NCI-H187 treated with DMSO at 0.1 percent for 48 hours (cell line): ENCODE measurements at regions not wholly inside any gene's neighbourhood (a gene's known extent, or its start where the extent isn't known, plus 50 kb on each side); places are given as distances from the start of the nearest gene placed in this dataset.
"Not testable (repeated sequence)": the region's sequence is repeated elsewhere in the genome, so short reads cannot be mapped to it uniquely, and the experiment has no call there.

Experiments used
- DNase-seq: peaks from one replicate; lab custom pipeline; 2025; lab: John Stamatoyannopoulos, UW

- DNase-seq = no peak
Measured at GRCh38 chr15:91414124-91414523, 314.1 kb downstream of the SV2B start.

DNA sequence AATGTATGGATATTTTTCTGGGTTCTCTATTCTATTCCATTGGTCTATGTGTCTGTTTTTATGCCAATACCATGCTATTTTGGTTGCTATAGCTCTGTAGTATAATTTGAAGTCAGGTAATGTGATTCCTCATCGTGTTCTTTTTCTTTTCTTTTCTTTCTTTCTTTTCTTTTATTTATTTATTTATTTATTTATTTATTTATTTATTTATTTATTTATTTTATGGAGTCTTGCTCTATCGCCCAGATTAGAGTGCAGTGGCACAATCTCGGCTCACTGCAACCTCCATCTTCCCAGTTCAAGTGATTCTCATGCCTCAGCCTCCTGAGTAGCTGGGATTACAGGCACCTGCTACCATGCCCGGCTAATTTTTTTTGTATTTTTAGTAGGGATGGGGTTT lies 315.2 kb downstream of the SV2B start:
- not testable (repeated sequence) for DNase-seq

DNA sequence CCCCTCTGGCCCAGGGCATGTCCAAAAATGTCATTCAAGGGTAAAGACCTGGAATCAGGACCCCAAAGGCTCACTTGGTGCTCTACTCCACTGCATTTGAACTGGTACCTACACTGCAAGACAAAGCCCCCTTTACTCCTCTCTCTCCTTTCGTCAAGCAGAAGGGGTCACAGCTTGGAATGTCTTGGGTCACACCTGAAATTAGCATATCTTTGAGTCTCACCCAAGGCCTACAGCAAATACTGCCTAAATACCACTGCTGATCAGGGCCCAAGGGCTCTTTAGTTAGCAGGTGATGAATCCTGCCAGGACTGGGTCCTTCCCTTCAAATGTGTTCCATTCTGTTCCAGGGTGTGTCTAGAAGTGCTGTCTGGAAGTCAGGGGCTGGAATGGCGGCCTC lies 320.6 kb downstream of the SV2B start:
- DNase-seq = no peak

GRCh38 chr15:91422797-91423196 lies 322.7 kb downstream of the SV2B start:
- DNase-seq = no peak

DNA sequence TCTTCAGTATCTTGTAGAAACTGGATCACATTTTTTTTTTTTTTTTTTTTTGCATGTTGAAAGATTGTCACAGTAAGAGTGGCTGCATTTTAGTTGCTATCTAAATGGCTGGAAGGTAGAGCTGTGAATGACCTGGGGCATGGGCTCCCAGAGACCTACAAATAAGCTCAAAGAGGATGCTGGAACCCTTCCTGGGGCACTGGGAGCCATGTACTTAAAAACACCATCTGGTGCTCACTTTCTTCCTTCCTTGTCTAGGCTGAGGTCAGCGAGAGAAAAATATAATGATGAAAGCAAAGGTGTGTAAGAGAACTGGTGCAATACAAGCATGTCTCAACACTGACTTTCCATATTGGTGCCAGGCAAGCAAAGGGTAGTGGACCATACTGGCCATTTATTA lies 323.9 kb downstream of the SV2B start:
- DNase-seq = no peak

GRCh38 chr15:91426412-91426811 lies 326.4 kb downstream of the SV2B start:
- no peak for DNase-seq

DNA sequence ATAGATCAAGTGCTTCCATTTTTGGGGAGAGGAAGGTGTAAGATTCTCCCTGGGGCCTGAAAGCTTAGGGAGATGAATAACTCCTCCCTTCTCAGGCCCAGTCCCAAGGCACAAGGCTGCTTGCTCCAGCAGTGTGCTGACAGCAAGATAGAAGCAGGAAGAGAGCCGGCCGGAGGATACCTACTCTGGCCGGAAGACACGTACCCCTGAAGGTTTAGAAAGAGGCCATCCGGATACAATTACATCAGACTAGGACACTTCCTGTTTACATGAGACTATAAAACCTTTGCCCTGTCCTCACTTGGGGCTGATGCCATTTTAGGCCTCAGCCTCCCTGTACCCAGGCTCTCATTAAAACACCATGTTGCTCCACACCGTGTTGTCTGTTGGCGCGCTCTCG lies 329.9 kb downstream of the SV2B start:
- no peak for DNase-seq

- no peak for DNase-seq
Measured at GRCh38 chr15:91431041-91431715, 331.1 kb downstream of the SV2B start.

DNA sequence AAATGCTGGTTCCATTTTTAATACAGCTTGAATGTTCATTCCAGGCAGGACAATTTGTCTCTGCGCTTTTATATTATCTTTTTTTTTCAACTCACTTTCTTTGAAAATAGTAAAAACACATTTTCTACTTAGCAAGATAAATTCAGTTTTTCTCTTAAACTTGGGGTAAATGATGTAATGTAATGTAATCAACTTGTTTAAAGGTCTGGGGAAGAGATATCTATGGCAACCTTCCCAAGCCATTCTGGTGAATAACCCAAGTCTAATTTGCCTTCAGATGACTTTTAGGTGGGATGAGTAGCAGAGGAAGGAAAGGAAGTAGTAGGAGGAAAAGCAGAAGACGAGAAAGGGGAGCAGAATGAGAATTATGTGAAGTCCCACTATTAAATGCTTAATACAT lies 335.1 kb downstream of the SV2B start:
- no peak for DNase-seq

DNA sequence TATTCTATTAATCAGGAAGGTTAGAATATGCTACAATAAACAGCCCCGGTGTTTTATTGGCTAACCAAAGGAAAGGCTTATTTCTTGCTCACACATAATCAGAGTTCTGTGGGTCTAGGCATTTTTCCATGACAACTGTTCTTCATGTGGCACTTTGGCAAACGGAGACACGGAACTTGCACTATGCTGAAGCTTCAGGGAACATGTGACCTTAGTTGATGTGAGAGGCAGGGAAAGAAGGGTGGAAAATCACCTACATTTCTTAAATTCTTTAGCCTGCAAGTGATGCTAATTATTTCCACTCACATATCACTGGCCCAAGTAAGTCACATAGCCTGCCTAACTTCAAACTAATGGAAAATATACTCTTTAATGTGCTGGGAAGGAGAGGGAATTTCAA lies 344.6 kb downstream of the SV2B start:
- DNase-seq = no peak

DNA sequence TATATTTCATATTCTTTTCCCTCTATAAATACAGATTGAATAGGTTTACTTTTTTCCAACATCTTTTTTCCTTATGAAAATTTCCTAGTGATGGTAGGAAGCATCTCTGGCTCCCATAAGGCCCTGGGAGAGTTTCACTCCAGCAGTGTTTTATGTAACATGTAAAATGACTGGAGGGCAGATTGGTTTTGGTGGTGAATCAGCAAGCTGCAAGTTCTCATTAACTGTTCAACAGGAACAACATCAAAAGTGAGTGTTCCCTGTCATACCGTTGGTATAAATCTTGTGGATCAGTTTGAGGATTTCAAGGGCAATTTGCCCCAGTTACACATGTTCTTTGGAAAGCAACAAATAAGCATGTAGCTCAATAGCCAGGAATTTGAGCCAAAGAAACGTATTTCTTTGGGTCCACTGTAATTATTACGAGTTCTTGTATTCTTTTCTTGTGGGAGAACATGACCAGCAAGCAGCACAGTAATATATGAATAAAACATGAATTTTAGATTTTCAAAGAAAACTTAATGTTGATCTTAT lies 345.7 kb downstream of the SV2B start:
- DNase-seq = no peak

DNA sequence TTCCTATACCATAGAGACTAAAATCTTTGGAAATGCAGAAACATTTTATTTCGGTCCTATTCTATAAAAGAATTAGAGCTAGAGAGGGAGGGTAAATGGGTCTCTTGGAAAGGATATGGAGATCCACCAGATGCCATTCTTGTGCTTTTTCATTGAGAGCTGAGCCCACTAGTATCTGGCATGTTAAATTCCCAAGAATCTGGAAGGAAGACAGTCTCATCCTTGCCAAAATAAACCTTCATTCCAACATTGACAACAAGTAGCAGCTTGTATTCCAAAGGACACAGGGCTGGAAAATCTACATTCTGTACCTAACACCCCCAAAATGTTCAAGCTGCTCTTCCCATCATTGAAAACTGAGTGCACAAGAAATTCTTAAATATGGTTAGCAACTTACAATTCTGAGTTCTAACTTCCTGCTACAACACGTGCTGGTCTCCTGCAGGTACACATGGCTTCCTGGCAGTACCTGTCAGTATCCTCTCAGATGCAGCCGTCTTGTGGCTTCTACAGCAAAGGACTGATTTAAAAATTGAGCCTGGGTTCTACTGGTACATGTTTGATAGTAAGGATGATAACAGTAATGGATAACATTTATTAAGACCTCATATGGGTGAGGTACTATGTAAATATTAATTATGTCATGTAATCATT lies 348.1 kb downstream of the SV2B start:
- no peak for DNase-seq

GRCh38 chr15:91453376-91453775 lies 353.3 kb downstream of the SV2B start:
- DNase-seq = not testable (repeated sequence)

GRCh38 chr15:91456251-91456718 lies 356.2 kb downstream of the SV2B start:
- DNase-seq = no peak

GRCh38 chr15:91456921-91457320 lies 356.9 kb downstream of the SV2B start:
- no peak for DNase-seq

DNA sequence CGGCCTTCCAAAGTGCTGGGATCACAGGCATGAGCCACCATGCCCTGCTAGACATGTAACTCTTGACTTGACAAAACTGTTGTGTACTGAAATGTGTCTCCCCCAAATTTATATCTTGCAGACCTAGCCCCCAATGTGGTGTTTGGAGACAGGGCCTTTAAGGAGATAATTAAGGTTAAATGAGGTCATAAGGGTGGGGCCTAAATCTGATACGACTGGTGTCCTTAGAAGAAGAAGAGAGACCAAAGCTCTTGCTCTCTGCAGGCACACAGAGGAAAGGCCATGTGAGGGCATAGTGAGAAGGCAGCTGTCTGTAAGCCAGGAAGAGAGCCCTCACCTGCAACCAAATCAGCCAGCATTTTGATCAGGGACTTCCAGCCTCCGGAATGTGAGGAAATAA lies 361.3 kb downstream of the SV2B start:
- DNase-seq = no peak

DNA sequence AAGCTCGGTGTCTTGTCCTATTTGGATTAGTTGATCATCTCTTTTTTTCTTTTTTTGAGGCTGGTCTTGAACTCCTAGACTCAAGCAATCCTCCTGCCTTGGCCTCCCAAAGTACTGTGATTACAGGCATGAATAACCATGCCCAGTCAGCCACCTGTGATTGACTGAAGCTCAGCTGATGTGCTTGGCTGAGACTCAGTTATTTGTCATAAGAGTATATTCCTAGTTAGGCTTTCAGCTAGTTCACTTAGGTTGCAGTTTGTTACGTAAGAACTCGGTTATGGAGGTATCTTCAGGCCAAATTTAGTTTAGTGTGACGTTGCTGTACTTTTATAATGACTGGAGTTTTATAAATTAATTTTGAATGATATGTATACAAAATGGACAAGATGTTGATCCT lies 365.0 kb downstream of the SV2B start:
- DNase-seq = no peak

DNA sequence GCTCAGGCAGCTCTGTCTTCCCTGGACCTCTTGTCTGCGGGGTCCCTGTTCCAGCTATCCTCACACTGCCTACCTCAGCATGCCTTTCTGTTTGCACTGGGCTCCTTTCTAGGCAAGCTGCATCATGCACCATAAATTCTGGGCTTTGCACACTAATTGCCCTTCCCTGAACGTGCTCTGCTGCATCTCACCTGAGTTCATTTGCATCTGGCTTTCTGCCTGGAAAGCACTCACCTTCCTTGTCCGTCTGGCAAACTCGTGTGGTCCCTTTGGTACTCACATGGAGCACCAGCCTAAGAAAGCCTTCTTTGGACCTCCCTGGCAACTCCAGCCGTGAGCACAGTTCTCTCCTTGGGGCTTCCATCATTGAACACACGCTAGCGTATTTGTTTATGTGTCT lies 365.6 kb downstream of the SV2B start:
- DNase-seq = peak; percentile 86

GRCh38 chr15:91468871-91469580 lies 369.0 kb downstream of the SV2B start:
- DNase-seq = no peak

- no peak for DNase-seq
Measured at GRCh38 chr15:91469632-91470567, 369.8 kb downstream of the SV2B start.

DNA sequence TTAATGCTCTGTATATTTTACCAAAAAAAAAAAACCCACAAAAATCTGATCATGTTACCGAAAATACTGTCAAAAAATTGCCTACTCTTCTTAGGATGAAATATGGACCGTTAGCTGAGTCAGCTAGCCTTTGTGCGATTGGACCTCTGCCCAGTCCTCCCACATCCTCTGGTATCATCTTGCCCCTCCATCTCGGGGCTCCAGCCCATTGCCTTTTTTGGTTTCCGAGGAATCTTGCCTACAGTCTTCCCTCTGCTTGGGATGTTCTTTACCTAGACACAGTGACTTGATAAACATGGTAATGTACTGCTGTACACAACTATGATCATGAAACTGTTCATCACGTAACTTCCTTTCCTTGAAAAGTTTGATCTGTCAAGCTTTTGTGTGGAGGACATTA lies 371.4 kb downstream of the SV2B start:
- no peak for DNase-seq

- no peak for DNase-seq
Measured at GRCh38 chr15:91472316-91472756, 372.3 kb downstream of the SV2B start.
